DMS53 treated with DMSO at 0.1 percent for 48 hours (cell line): ENCODE measurements at regions not wholly inside any gene's neighbourhood (a gene's known extent, or its start where the extent isn't known, plus 50 kb on each side); places are given as distances from the start of the nearest gene placed in this dataset.
"Not testable (repeated sequence)": the region's sequence is repeated elsewhere in the genome, so short reads cannot be mapped to it uniquely, and the experiment has no call there.

Experiments
- DNase-seq: peaks from one replicate; lab custom pipeline; 2025; ENCODE audit not compliant: unreplicated experiment; lab: John Stamatoyannopoulos, UW

DNA sequence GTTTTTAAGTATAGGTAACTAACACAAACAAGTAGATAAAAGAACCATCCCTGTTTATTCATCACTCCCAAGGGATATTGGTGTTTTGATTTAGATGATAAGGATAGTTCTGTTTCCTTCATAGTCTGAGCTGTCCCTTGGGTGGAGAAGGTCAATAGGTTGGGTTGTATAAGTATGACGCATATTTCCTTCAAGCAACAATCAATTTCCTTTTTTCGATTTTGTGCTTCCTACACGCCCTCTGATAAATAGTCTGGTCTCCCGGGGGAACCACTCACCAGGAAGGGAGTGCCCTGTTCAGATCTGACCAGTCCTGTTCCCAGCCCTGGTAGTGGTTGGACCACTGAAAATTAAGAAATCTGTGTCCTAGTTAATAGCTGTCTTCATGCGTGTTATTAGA is 378.8 kb upstream of the FAR2 start:
- DNase-seq, result no peak

DNA sequence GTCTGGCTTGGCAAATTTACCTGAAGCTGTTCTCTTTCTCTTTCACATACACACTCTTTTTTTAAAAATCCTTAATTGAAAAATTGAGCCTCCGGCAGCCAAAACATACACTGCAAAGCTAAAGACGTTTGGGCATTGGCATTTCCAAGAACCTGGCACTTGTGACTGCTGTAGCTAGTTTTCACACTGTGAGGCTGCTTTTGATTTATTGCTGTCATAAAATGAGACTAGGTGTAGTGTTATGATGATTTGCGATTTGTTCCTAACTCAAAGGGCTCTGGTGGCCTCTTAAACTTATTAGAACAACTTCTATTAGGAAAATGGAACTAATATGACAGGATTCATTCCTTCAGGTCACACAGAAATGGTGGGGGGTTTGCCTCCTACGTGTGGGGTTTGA is 377.1 kb upstream of the FAR2 start:
- no peak for DNase-seq

DNA sequence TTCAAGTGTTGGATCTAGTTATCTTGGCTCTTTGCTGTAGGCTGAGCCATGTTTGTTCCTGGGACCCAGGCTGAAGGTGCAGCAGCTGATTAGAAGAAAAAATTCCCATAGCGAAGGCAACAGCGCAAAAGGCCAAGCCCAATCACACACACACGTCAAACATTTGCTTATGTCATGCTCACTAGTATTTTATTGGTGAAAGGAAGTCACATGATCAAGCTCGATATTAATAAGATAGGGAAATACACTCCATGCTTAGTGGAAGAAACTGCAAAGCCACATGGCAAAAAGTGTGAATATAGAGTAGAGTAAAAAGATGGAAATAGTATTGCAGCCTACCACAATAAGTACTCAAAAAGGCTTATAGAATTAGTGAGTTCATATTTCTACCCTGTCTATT is 373.5 kb upstream of the FAR2 start:
- no peak for DNase-seq

DNA sequence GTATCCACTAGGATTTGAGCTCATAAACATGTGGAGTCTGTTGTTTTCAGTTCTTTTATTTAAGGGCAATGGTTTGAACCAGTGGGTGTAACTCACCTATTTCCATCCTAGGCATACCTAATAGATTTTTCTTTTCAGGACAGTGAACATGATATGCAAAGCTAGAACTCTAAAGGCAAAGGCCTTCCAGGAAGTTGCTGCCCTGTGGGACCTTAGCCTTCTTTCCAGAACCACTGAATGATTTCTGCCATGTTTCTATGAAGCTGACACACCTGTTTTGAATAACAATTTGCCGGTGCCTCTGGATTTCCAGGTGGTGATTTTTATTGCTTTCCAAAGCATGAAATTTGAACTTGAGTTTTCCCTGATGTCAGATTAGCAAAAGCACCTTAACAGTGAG is 372.9 kb upstream of the FAR2 start:
- DNase-seq, result no peak

DNA sequence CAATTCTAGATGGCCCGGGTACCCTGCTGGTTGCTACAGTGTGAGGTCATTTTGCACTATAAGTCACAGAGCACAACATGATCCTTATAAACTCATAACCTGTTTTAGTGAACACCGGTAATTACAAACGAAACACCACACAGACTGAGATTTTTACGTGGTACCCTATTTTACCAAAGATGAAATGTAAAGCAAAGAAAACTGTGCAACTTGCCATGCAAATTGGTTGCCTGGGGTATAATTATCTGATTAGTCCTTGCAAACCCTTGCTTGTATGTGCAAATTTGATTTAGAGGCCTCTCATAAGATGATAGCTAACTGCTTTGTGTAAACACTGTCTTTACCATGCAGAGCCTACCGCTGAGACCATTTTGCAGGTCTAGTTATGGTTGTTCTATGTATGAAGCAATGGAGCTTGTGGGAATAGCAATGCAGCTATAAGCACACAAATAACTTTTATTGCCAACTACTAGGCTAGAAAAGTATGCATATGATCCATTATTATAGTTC is 372.1 kb upstream of the FAR2 start:
- DNase-seq, result no peak

DNA sequence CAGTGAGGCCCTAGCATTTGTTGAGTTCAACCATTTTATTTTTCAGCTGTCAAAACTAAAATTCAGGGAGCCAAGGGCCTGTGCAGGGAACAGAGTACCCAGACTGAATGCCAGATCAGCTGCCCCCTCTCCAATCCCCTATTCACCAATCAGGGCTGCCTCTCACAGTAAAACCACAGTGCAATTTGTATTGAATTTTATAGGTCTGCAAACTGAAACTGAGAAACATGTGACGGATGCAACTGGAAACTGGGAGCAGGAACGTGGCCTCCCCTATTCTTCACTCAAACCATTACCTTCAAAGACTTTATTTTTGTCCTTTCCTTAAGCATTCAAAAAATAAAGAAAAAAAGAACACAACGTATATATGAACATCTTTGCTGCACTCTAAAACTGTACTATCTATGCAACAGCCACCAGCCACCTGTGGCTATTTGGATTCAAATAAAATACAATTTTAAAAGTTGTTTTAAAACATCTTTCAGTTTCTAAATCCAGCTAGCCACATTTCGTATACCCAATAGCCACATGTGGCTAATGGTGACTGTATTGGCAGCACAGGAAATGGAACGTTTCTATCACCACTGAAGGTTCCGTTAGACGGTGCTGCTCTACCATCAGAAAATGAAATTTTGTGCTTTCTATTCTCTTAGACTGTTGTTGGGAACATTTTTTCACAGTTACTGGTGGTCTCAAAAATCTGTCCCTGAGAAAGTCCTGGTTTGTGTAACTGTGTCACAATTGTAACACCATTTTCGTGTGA is 371.3 kb upstream of the FAR2 start:
- no peak for DNase-seq

DNA sequence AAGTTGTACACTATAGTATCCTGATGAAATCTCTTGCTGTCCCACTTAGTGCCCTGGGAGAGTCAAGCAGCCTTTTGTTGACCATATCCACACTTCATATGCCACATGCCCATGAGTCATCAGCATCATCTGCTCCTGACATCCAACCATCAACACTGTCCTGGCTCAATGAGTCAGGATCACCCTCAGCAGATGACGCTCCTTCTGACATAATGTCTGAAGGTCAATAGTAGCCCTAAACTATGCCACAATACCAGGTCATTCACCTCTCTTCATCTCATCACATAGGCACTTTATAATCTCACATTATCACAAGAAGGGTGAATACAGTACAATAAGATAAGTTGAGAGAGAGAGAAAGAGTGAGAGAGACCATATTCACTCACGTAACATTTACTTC is 369.0 kb upstream of the FAR2 start:
- DNase-seq, result peak; percentile 100

DNA sequence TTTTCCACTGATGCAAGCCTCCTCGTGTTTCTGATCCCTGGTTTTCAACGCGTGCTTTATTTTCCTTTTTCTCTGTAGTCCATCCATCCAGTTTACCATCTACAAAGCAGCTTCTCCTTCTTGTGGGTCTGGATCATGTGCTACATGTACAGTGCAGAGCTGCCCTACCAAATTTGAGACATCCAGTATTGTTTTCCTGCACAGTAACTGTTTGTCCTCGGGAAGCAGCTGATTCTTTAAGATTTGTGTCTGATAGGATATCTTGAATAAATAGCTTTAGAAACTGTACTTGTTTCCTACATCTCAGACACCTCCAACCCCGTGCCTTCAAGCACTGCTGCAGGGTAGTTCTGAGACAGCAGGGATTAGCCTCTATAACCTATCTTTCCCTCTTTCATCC is 368.1 kb upstream of the FAR2 start:
- no peak for DNase-seq

DNA sequence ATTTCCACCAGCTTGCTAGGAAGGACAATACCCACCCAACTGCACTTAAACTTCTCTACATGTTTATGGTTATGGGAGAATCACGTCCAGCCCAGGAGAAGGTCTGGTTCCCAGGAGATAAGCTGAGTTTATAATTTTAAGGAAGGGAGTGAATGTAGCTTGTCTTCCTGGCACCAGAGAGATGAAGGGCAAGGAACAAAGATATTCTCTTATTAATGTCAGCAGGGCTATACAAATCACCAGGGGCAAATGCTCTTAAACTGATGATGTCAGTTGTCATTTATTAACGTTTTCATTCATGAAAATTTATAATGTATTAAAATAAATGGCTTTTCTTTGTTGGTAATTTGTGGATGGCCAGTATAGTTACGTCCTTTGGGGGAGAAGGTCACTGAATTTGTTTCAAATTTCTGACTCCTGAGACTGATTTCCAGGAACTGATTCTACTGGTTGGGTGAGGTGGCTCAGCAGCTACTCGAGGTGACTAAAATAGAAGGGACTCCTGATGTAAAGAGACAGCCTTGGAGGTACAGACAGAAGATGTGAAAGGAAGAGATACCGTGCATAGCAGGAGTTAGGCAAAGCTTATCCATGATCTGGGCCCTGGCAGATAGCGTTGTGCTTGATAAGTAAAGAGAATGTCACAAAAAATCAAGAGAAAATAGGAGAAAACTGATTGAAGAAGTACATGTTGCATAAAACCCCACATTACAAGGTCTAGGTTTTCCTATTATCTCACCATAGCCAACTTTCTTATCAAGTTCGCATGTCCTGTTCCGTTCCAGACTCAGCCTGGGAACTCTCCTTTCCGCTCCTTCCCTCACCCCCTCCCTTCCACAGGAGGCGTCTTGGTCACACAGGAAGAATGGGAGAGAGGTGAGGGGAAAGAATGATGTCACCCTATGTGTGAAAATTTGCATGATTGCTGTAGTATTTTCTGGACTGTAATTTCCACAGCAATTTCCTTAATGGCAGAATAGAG is 367.1 kb upstream of the FAR2 start:
- DNase-seq, result peak; percentile 24

DNA sequence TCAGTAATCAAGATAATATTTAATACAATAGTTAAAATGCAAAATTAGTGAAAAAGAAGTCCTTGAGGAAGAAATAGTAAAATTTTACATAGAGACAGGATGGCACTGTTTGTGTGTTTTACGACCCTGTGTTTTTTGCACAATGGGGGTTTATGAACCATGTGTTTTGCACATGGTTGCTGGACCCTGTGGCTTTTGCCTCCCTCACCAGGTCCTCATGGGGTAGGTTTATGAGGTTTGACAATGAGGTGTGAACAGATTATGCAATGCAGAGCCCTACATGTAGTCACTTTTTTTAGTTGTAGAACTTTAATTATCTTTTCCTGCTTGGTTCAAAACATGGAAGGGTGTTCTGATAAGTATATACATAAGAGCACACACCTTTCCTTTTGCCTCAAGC is 366.3 kb upstream of the FAR2 start:
- no peak for DNase-seq

DNA sequence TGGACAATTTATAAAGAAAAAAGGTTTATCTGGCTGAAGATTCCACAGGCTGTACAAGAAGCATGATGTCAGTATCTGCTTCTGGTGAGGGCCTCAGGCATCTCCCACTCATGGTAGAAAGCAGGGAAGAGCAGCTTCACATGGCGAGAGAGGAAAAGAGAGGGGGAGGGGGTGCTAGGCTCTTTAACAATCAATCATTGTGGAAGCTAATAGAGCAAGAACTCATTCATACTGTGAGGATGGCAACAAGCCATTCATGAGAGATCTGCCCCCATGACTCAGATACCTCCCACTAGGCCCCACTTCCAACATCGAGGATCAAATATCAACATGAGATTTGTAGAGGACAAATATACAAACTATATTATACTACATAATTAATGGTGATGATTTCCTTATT is 361.9 kb upstream of the FAR2 start:
- no peak for DNase-seq

DNA sequence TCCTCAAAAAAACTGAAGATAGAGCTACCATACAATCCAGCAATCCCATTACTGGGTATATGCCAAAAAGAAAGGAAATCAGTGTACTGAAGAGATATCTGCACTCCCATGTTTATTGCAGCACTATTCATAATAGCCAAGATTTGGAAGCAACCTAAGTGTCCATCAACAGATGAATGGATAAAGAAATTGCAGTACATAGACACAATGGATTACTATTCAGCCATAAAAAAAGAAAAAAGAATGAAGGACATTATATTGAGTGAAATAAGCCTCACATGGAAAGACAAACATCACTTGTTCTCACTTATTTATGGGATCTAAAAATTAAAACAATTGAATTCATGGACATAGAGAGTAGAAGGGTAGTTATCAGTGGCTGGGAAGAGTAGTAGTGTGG is 360.8 kb upstream of the FAR2 start:
- not testable (repeated sequence) for DNase-seq

DNA sequence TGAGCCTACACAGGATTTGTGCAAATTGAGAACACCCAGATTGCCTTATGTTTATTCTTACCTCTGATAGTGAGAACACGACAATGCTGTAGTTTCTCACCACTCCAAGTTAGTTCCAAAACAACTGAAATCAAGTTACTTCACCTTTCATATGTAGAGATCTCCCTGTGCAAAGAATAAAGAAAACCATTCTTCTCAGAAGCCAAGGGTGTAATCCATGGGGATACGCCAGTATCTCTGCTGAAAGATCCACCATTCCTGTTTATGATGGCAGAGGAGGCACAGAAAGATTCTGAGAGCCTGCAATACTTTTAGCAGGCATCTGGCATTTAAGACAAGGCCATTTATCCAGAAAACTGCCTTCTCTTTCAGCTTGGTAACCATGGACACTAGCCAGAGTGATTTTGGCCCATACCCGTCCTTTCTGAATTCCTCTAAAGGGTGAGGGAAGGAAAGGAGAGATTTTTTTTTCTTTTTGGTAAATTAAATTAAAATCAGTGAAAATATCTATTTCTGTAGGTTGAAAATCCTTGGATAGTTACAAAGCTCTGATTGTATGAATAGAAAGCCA is 355.4 kb upstream of the FAR2 start:
- DNase-seq, result no peak

DNA sequence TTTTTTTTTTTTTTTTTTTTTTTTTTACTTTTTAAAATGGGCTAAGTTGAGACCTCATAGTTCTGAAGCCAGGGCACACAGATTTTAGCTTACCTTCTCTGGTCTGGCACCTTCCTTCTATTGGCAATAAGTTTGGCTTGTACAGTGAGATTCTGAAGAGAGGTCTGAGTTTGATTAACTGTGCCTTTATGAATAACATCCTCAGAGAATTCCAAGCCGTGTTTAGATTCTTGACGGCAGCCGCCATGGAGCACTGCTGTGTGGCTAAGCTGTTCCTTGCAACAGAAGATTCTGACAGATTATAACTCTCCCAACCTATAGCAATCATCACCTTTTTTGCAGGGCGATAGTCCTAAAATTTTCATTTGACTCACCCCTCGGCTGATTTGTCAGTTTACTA is 354.9 kb upstream of the FAR2 start:
- no peak for DNase-seq

DNA sequence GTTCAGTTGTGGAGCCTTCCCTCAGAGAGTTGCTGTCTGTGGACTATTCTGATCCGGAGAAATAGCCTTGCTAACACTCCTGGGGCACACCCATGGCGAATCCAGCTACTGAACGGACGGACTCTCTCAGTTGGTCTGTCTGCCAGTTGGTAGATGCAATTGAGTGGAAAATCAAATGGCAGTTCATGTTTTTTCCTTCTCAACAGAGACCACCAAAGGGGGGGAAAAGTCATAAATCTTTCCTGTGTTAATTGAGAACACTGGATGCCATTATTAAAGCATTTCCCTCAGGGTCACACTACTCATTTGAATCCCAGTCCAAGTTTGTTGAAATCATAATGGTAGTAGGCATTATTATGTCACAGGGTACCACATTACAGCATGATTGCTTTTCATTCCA is 354.3 kb upstream of the FAR2 start:
- DNase-seq, result no peak

DNA sequence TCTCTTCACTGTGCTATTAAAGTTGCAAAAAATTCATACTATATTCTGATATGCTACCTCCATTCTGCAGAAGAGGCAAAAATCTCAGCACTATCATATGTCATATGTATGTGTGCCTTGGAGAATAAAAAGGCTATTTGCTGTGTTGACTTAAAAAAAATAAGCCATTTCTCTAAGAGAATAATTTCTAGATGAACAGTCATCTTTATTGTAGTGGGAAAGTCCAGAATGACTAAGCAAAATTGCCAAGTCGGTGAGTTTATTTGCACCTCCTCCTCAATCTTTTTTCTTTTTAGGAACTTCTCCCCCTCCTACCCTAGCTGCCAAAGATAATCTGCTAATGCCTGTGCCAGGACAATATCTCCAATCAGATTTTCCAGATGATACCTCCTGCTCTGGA is 353.8 kb upstream of the FAR2 start:
- no peak for DNase-seq

DNA sequence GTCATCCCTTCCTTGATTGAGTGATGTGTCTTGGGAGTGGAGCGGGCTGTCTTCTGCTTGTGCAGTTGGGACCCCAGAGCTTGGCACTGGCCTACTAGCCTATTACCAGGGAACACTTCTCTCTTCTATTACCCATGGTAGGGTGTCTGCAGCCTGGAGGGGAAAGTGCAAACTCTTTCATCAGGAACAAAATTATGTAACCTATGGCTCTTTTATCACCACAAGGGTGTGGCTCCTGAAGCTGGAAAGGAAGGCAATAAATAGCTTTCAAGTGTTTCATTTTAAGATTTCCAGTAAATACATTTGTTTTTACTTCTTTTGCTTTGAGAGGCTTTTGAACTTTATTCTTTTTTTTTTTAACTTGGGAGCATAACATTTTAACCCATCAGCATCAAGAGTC is 349.7 kb upstream of the FAR2 start:
- DNase-seq, result no peak

DNA sequence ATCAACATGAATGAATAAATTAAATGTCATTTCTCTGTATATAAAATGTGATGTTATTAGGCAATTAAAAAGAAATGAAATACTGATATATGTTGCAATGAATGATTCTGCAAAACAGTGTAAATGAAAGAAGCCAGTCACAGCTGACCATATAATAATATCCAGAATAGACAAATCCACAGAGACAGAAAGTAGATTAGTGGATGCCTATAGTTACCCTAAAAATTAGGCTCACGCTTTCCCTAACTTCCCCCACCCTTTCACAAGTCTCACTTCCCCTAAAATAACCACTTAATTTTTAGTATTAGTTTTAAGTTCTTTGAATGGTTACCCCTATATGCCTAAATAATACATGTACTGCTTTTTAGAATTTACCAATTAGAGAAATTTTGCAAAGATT is 348.9 kb upstream of the FAR2 start:
- no peak for DNase-seq

DNA sequence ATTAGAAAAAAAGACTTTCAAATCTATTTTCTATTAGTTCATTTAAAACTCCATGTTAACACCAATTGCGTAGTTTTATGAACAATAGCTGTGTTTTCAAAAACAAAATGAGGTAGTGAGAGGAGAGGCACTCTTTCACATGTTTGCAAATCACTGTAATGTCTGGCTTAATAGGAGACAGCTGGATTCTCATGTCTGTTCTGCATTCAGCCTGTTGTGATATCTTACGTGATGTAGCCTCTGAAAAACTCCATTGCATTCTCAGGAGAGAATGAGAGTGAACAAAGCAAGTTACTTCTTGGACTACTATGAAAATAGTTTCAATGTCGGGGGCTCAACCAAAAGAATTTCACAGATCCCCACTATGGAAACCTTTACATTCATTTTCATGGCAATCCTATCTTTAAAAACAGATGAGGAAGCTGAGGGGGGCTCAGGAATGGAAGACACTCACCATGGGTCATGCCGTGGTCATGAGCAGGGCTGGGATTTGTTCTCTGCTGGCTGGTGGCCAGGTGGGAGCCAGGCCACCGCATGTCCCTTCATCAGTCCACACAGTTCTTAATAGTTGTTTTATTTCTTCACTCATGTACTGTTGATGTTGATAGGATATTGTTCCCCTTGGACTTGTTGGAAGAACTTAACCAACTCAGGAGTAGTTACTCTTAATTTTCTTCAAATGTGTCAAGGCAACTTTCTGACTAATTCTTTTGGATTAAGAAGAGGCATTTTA is 346.2 kb upstream of the FAR2 start:
- no peak for DNase-seq

DNA sequence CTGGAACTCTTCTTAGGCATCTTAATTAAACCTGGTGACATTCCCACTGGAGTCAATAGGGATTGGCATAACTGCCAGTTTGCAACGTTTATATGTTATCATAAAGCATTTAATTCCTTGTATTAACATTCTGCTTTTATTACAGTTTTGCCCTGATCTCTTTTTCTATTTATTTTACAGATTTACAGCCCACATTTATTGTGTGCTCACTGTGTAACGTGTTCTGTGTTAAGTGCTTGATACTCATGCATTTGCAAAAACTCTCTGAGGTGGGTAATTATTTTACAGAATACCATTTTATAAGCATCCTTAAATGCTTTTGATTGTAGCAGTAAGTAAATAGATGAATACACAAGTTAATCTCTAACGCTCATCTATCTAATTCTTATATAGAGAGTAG is 341.5 kb upstream of the FAR2 start:
- no peak for DNase-seq

DNA sequence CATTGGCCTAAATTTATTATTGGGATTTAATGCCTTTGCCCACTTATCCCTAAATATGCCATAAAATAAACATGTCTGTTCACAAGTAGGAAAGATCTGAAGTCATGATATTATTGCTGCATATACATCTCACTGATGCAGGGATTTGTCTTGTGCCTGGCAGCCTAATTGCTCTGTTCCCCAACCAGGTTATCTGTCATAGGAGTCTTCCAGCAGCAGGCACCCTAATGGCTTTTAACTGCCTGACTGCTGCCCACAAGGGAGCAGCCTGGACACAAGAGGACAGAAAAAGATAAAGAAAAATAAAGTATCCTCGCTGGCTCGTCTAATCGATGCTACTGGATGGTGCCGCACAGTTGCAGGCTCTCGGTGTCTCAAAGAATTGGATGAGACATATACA is 337.6 kb upstream of the FAR2 start:
- no peak for DNase-seq
